Liver (tissue), 8 donors: ENCODE measurements at regions not wholly inside any gene's neighbourhood (a gene's known extent, or its start where the extent isn't known, plus 50 kb on each side); places are given as distances from the start of the nearest gene placed in this dataset.

ENCODE experiments used
- DNase-seq: peaks from one replicate; pipeline ENCODE4 v3.0.0-alpha.2; 2017; ENCODE audit warnings: low spot score
- H3K27ac ChIP-seq, 2 donors: one replicate each; pipeline ENCODE4 v1.7.0; 2013; ENCODE audit warnings: inconsistent platforms in 2 of 2, low read length in 2 of 2, control low read depth in 1 of 2, low read depth in 1 of 2, mild to moderate bottlenecking in 1 of 2
- H3K27me3 ChIP-seq, 4 donors: one replicate each; pipeline versions ENCODE4 v1.6.1 to v1.7.0; 2013; ENCODE audit warnings: low read length in 3 of 4, inconsistent platforms in 1 of 4, mild to moderate bottlenecking in 1 of 4, moderate library complexity in 1 of 4; ENCODE audit not compliant: control insufficient read depth in 4 of 4, insufficient read depth in 4 of 4
- H3K36me3 ChIP-seq, 4 donors: one replicate each; pipeline versions ENCODE4 v1.6.1 to v1.7.0; 2013; ENCODE audit warnings: low read length in 3 of 4, mild to moderate bottlenecking in 3 of 4, low read depth in 1 of 4, moderate library complexity in 1 of 4; ENCODE audit not compliant: control insufficient read depth in 4 of 4, insufficient read depth in 3 of 4
- H3K4me1 ChIP-seq, 4 donors: one replicate each; pipeline versions ENCODE4 v1.6.1 to v1.7.0; 2013; ENCODE audit warnings: low read length in 3 of 4, mild to moderate bottlenecking in 3 of 4, moderate library complexity in 1 of 4; ENCODE audit not compliant: control insufficient read depth in 4 of 4, insufficient read depth in 4 of 4
- H3K4me3 ChIP-seq, 3 donors: one replicate each; pipeline versions ENCODE4 v1.6.1 to v1.7.0; 2013; ENCODE audit warnings: low read length in 3 of 3, control low read depth in 1 of 3, low read depth in 1 of 3, mild to moderate bottlenecking in 1 of 3
- H3K9ac ChIP-seq, 2 donors: one replicate each; pipeline ENCODE4 v1.7.0; 2013; ENCODE audit warnings: low read length in 2 of 2, mild to moderate bottlenecking in 2 of 2, moderate library complexity in 2 of 2, control low read depth in 1 of 2, low read depth in 1 of 2
- H3K9me3 ChIP-seq, 4 donors: one replicate each; pipeline versions ENCODE4 v1.6.1 to v1.7.0; 2013; ENCODE audit warnings: low read length in 3 of 4; ENCODE audit not compliant: control insufficient read depth in 4 of 4
- CTCF ChIP-seq: fragments of 150-350 bp; IDR thresholded peaks from 2 replicates; pipeline ENCODE4 v1.5.1; 2017; ENCODE audit warnings: improper control_type of control experiment, low read depth, low read length; ENCODE audit not compliant: missing input control
- EGR1 ChIP-seq, 2 donors: IDR thresholded peaks; 2 replicates each; pipeline ENCODE4 v1.6.1; 2016 to 2018; ENCODE audit warnings: antibody characterized with exemption in 2 of 2, low read depth in 2 of 2
- FOXA1 ChIP-seq: IDR thresholded peaks from 2 replicates; pipeline ENCODE4 v1.6.1; 2016; ENCODE audit warnings: antibody characterized with exemption
- FOXA2 ChIP-seq: IDR thresholded peaks from 2 replicates; pipeline ENCODE4 v1.6.1; 2016; ENCODE audit warnings: antibody characterized with exemption
- GABPA ChIP-seq, 2 donors: IDR thresholded peaks in 1 of 2; conservative IDR thresholded peaks in 1 of 2; 2 replicates each; pipeline ENCODE4 v1.6.1; 2016; ENCODE audit warnings: antibody characterized with exemption in 2 of 2, mild to moderate bottlenecking in 1 of 2, moderate library complexity in 1 of 2
- HNF4A ChIP-seq, 2 donors: conservative IDR thresholded peaks; 2 replicates each; pipeline ENCODE4 v1.6.1; 2016; ENCODE audit warnings: antibody characterized with exemption in 2 of 2, mild to moderate bottlenecking in 2 of 2
- HNF4G ChIP-seq: IDR thresholded peaks from 2 replicates; pipeline ENCODE4 v1.6.1; 2016; ENCODE audit warnings: antibody characterized with exemption
- JUND ChIP-seq, 2 donors: IDR thresholded peaks; 2 replicates each; pipeline ENCODE4 v1.6.1; 2016; ENCODE audit warnings: antibody characterized with exemption in 2 of 2
- NR2F2 ChIP-seq: IDR thresholded peaks from 2 replicates; pipeline ENCODE4 v1.6.1; 2016; ENCODE audit warnings: antibody characterized with exemption
- RAD21 ChIP-seq, 2 donors: IDR thresholded peaks; 2 replicates each; pipeline ENCODE4 v1.6.1; 2016; ENCODE audit warnings: antibody characterized with exemption in 2 of 2, mild to moderate bottlenecking in 2 of 2
- REST ChIP-seq: IDR thresholded peaks from 2 replicates; pipeline ENCODE4 v1.6.1; 2016; ENCODE audit warnings: antibody characterized with exemption, mild to moderate bottlenecking
- RXRA ChIP-seq, 2 donors: IDR thresholded peaks; 2 replicates each; pipeline ENCODE4 v1.6.1; 2017 to 2018; ENCODE audit warnings: antibody characterized with exemption in 2 of 2, mild to moderate bottlenecking in 1 of 2
- SP1 ChIP-seq: IDR thresholded peaks from 2 replicates; pipeline ENCODE4 v1.6.1; 2018; ENCODE audit warnings: antibody characterized with exemption, mild to moderate bottlenecking
- TAF1 ChIP-seq: conservative IDR thresholded peaks from 2 replicates; pipeline ENCODE4 v1.6.1; 2016; ENCODE audit warnings: antibody characterized with exemption, mild to moderate bottlenecking
- YY1 ChIP-seq: IDR thresholded peaks from 2 replicates; pipeline ENCODE4 v1.6.1; 2016; ENCODE audit warnings: antibody characterized with exemption, mild to moderate bottlenecking
- ZBTB33 ChIP-seq: IDR thresholded peaks from 2 replicates; pipeline ENCODE4 v1.6.1; 2016; ENCODE audit warnings: antibody characterized with exemption
- WGBS: extraction: QIAGEN DNeasy Blood & Tissue Kit; methylation state at CpG from one replicate; pipeline ENCODE4 v1.1.7; 2013; 5-methylcytosine and 5-hydroxymethylcytosine counted together
- TF ChIP-seq, protein P1 (sequence below): IDR thresholded peaks from 2 replicates; pipeline ENCODE4 v1.6.1; 2016; ENCODE audit warnings: antibody characterized with exemption
- TF ChIP-seq, protein P2 (sequence below): IDR thresholded peaks from 2 replicates; pipeline ENCODE4 v1.6.1; 2016; ENCODE audit warnings: antibody characterized with exemption
- donor health status: healthy.
- donor health status: healthy.
- donor health status: healthy.
- donor health status: healthy.
- donor health status: healthy.

GRCh38 chr13:50449465-50449864 is 394.0 kb downstream of the DLEU7 start:
- Histone ChIP-seq H3K27ac (no peak overlapping the region), H3K9me3 (no peaks in the 10 kb centered on the region), H3K4me3 (no peak overlapping the region), H3K36me3 (no peaks in the 10 kb centered on the region), H3K9ac (no peak overlapping the region), H3K4me1 (no peaks in the 10 kb centered on the region), H3K27me3 (no peaks in the 10 kb centered on the region)
- no peak for DNase-seq
- no peak for TF ChIP-seq FOXA1
- TF ChIP-seq CTCF = no peak
- no peak for TF ChIP-seq HNF4A (conservative IDR thresholded peaks at IDR 0.05)
- TF ChIP-seq, protein P1, sequence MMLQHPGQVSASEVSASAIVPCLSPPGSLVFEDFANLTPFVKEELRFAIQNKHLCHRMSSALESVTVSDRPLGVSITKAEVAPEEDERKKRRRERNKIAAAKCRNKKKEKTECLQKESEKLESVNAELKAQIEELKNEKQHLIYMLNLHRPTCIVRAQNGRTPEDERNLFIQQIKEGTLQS = no peak
- no peak for TF ChIP-seq ZBTB33
- TF ChIP-seq RAD21 (IDR thresholded peaks at IDR 0.05) = no peak
- no peak for TF ChIP-seq JUND (IDR thresholded peaks at IDR 0.05)
- no peak for TF ChIP-seq FOXA2
- TF ChIP-seq EGR1 (IDR thresholded peaks at IDR 0.05; ENCODE audit: low read depth in 2 of 2) = no peak
- TF ChIP-seq NR2F2 = no peak
- no peak for TF ChIP-seq REST
- no peak for TF ChIP-seq RXRA (IDR thresholded peaks at IDR 0.05)
- TF ChIP-seq TAF1 = no peak
- TF ChIP-seq, protein P2, sequence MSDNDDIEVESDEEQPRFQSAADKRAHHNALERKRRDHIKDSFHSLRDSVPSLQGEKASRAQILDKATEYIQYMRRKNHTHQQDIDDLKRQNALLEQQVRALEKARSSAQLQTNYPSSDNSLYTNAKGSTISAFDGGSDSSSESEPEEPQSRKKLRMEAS = no peak
- no peak for TF ChIP-seq YY1
- no peak for TF ChIP-seq GABPA (IDR thresholded peaks at IDR 0.05 in 1 of 2, conservative IDR thresholded peaks at IDR 0.05 in 1 of 2)
- TF ChIP-seq SP1 = no peak
- no peak for TF ChIP-seq HNF4G
- 97% methylated on average over 2 of the region's 2 CpGs for WGBS

GRCh38 chr13:50450279-50450678 is 393.2 kb downstream of the DLEU7 start:
- H3K27me3 ChIP-seq = no peaks in the 10 kb centered on the region
- DNase-seq = no peak
- no peak overlapping the region for H3K9ac ChIP-seq
- no peaks in the 10 kb centered on the region for H3K36me3 ChIP-seq
- H3K4me1 ChIP-seq = no peaks in the 10 kb centered on the region
- H3K4me3 ChIP-seq = no peak overlapping the region
- WGBS = 79% methylated on average over 2 of the region's 2 CpGs
- no peak overlapping the region for H3K27ac ChIP-seq
- TF ChIP-seq CTCF (no peak), FOXA2 (no peak), JUND (IDR thresholded peaks at IDR 0.05) (no peak), HNF4A (conservative IDR thresholded peaks at IDR 0.05) (no peak)
- no peaks in the 10 kb centered on the region for H3K9me3 ChIP-seq
